GM12891 (cell line): ENCODE measurements at regions not wholly inside any gene's neighbourhood (a gene's known extent, or its start where the extent isn't known, plus 50 kb on each side); places are given as distances from the start of the nearest gene placed in this dataset.

Experiments
- POLR2A ChIP-seq: IDR thresholded peaks from 2 replicates; pipeline ENCODE4 v1.6.1; 2011; ENCODE audit warnings: low read depth, low read length, control low read depth
- POLR2AphosphoS5 ChIP-seq: IDR thresholded peaks from 2 replicates; pipeline ENCODE4 v1.6.1; 2011; ENCODE audit warnings: low read depth, low read length, control low read depth
- SPI1 ChIP-seq: IDR thresholded peaks from 2 replicates; pipeline ENCODE4 v1.6.1; 2011; ENCODE audit warnings: low read depth, low read length, control low read depth
- TAF1 ChIP-seq: IDR thresholded peaks from 2 replicates; pipeline ENCODE4 v1.6.1; 2011; ENCODE audit warnings: low read depth, low read length, control low read depth

DNA sequence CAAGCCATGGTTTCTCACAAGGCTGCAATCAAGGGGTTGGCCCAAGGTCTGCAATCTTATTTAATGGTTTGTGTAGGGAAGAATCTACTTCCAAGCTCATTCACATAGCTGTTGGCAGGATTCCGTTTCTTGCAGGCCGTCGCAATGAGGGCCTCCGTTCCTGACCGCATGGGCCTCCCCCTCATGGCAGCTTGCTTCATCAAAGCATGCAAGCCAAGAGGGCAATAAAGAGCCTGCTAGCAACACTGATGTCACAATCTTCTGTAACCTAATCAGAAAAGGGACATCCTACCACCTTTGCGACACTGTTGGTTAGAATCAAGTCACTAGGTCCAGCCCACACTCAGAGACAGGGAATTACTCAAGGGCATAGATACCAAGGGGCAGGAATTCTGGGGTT is 95.5 kb downstream of the CCT6B start:
- TF ChIP-seq TAF1 = no peak
- no peak for TF ChIP-seq POLR2A
- TF ChIP-seq SPI1 = no peak
- no peak for TF ChIP-seq POLR2AphosphoS5
